Astrocyte of the spinal cord (primary cell): ENCODE measurements at regions not wholly inside any gene's neighbourhood (a gene's known extent, or its start where the extent isn't known, plus 50 kb on each side); places are given as distances from the start of the nearest gene placed in this dataset.

Experiments
- DNase-seq: peaks from one replicate; pipeline ENCODE4 v3.0.0; 2011; ENCODE audit warnings: low read depth, low spot score
- H3K4me3 ChIP-seq: 2 replicates; pipeline ENCODE4 v1.5.1; 2011; ENCODE audit warnings: low read depth, mild to moderate bottlenecking, low read length, moderate library complexity
- in situ Hi-C: cut with HindIII; loops from 2 replicates; pipeline ENCODE4 v1.10.0; 2017; ENCODE audit warnings: low sequenced_read_pairs
- TF ChIP-seq, protein P1 (sequence below): IDR thresholded peaks from 2 replicates; pipeline ENCODE4 v1.5.1; 2012; ENCODE audit warnings: low read depth, mild to moderate bottlenecking, low read length, inconsistent platforms

- TF ChIP-seq, protein P1, sequence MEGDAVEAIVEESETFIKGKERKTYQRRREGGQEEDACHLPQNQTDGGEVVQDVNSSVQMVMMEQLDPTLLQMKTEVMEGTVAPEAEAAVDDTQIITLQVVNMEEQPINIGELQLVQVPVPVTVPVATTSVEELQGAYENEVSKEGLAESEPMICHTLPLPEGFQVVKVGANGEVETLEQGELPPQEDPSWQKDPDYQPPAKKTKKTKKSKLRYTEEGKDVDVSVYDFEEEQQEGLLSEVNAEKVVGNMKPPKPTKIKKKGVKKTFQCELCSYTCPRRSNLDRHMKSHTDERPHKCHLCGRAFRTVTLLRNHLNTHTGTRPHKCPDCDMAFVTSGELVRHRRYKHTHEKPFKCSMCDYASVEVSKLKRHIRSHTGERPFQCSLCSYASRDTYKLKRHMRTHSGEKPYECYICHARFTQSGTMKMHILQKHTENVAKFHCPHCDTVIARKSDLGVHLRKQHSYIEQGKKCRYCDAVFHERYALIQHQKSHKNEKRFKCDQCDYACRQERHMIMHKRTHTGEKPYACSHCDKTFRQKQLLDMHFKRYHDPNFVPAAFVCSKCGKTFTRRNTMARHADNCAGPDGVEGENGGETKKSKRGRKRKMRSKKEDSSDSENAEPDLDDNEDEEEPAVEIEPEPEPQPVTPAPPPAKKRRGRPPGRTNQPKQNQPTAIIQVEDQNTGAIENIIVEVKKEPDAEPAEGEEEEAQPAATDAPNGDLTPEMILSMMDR: no peak
- in situ Hi-C loops: no loop called here
- no peak for DNase-seq
- no peak overlapping the region for H3K4me3 ChIP-seq
Observed at GRCh38 chr11:116282481-116282880, 490.3 kb downstream of the BUD13 start.

- no peak for DNase-seq
- no peak overlapping the region for H3K4me3 ChIP-seq
- in situ Hi-C loops: no loop called here
- TF ChIP-seq, protein P1: no peak
Observed at GRCh38 chr11:116281173-116282160, 491.3 kb downstream of the BUD13 start.

- in situ Hi-C loops: no loop called here
- DNase-seq: no peak
- TF ChIP-seq, protein P1: no peak
- H3K4me3 ChIP-seq: no peak overlapping the region
Observed at GRCh38 chr11:116279511-116279910, 493.3 kb downstream of the BUD13 start.

GRCh38 chr11:116278076-116278475, 494.7 kb downstream of the BUD13 start:
- no peak overlapping the region for H3K4me3 ChIP-seq
- TF ChIP-seq, protein P1: no peak
- no peak for DNase-seq
- in situ Hi-C loops: no loop called here

- no peak overlapping the region for H3K4me3 ChIP-seq
- DNase-seq: peak; percentile 29
- in situ Hi-C loops: no loop called here
- TF ChIP-seq, protein P1: peak; percentile 58
Observed at GRCh38 chr11:116276051-116277044, 496.4 kb downstream of the BUD13 start.

- in situ Hi-C loops: no loop called here
- no peak overlapping the region for H3K4me3 ChIP-seq
- DNase-seq: no peak
- TF ChIP-seq, protein P1: no peak
Observed at GRCh38 chr11:116275635-116276034, 497.2 kb downstream of the BUD13 start.
